ENCODE measurements at regions not wholly inside any gene's neighbourhood (a gene's known extent, or its start where the extent isn't known, plus 50 kb on each side); places are given as distances from the start of the nearest gene placed in this dataset.
A peak's percentile ranks its signal among the peaks of the same experiment; 100 is the strongest.

GRCh38 chrX:131595120-131595519 lies 51.2 kb downstream of the OR13H1 start:
- Histone ChIP-seq H3K4me1 (no peaks in the 10 kb centered on the region), H3K4me3 (no peak overlapping the region), H3K36me3 (replicated peaks) (no peaks in the 10 kb centered on the region), H3K27me3 (ENCODE audit: low read depth) (peaks cover 5% of the 10 kb centered on the region; the same call in 1 of the 2 replicates), H3K9me3 (no peaks in the 10 kb centered on the region)
- in situ Hi-C loops (cut with MboI; ENCODE audit: low sequenced_read_pairs) = no loop called here
- no peak for DNase-seq (ENCODE audit: low spot score in 2 of 2)

DNA sequence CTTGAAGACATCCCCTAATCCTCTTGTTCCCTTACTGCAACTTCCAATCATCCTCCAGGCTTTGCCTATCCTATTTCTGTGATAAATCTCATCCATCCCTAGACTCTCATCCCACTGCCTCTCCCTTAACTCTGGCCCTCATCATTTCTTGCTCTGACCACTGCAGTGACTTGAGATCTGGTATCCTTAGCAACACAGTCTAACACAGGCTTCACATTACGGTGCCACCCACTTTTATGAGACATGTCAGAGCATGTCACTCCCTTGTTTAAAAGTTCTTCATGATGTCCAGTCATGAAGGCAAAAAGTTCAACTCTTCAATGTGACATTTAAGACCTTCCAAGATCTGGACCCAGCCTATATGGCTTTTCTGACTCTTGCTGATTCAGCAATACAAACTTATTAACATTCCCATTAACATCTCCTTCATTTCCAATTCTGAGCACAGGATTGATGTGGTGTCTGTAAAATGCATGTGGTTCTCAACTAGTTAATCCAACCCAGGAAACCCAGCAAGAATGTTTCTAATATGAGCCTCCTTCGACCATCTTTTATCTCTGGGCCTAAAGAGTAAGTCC lies 64.0 kb downstream of the OR13H1 start:
- Histone ChIP-seq H3K27me3 (ENCODE audit: low read depth) (peaks cover 3% of the 10 kb centered on the region), H3K4me1 (no peaks in the 10 kb centered on the region; the same call in 1 of the 2 replicates), H3K4me3 (no peak overlapping the region), H3K9me3 (no peaks in the 10 kb centered on the region), H3K36me3 (replicated peaks) (no peaks in the 10 kb centered on the region)
- DNase-seq (ENCODE audit: low spot score in 2 of 2) = no peak
- in situ Hi-C loops (cut with MboI; ENCODE audit: low sequenced_read_pairs) = no loop called here

DNA sequence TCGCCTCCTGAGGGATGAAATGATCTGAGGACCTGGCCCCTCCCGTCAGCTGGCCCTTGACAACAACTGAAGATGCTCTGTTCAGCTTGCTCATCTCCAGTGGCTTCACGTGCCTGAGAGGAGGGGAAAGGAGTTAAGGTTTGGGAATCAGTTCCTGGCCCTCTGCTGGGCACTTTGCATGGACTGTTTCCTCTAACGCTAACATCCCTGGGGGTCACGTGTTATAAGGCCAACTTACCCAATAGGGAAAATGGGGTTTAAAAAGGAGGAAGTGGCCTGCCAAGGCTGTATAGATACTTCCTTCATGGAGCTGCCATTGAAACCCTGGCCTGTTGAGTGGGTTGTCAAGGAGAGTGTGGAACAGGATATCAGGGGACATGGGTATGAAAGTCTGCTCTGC lies 65.6 kb downstream of the OR13H1 start:
- in situ Hi-C loops (cut with MboI; ENCODE audit: low sequenced_read_pairs) = no loop called here

DNA sequence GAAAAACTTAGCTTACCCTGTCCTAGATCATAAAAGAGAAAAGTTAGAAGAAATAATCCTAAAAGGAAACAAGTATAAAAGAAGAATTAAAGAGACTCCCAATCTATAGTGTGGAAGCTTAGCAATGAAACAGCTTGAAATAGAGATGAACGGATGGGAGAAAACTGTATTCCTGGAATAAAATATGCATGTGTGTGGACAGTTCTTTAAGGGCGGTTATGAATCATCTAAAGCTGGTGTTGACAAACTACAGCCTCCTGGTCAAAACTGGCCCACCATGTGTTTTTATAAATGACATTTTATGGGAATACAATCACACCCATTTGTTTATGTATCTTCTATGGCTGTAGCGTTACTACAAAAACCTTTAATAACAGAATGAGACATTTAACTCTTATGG lies 69.4 kb downstream of the OR13H1 start:
- Histone ChIP-seq H3K4me3 (no peak overlapping the region), H3K9me3 (no peaks in the 10 kb centered on the region), H3K4me1 (no peaks in the 10 kb centered on the region; the same call in 1 of the 2 replicates), H3K36me3 (replicated peaks) (no peaks in the 10 kb centered on the region), H3K27me3 (ENCODE audit: low read depth) (peaks cover 3% of the 10 kb centered on the region)
- DNase-seq (ENCODE audit: low spot score in 2 of 2) = no peak
- in situ Hi-C loops (cut with MboI; ENCODE audit: low sequenced_read_pairs) = no loop called here

More for the DNA sequence above, 65.6 kb downstream of the OR13H1 start:
- Histone ChIP-seq H3K4me3 (no peak overlapping the region), H3K36me3 (replicated peaks) (no peaks in the 10 kb centered on the region), H3K27me3 (ENCODE audit: low read depth) (peaks cover 3% of the 10 kb centered on the region), H3K4me1 (no peaks in the 10 kb centered on the region; the same call in 1 of the 2 replicates), H3K9me3 (no peaks in the 10 kb centered on the region)
- DNase-seq (ENCODE audit: low spot score in 2 of 2) = no peak

- no peaks in the 10 kb centered on the region; the same call in 1 of the 2 replicates for H3K4me1 ChIP-seq
- DNase-seq (ENCODE audit: low spot score in 2 of 2) = no peak
- H3K4me3 ChIP-seq = no peak overlapping the region
- no peaks in the 10 kb centered on the region for H3K36me3 ChIP-seq (replicated peaks)
- peaks cover 3% of the 10 kb centered on the region for H3K27me3 ChIP-seq (ENCODE audit: low read depth)
- in situ Hi-C loops (cut with MboI; ENCODE audit: low sequenced_read_pairs) = no loop called here
- H3K9me3 ChIP-seq = no peaks in the 10 kb centered on the region
Observed at GRCh38 chrX:131614241-131614640, 70.4 kb downstream of the OR13H1 start.

DNA sequence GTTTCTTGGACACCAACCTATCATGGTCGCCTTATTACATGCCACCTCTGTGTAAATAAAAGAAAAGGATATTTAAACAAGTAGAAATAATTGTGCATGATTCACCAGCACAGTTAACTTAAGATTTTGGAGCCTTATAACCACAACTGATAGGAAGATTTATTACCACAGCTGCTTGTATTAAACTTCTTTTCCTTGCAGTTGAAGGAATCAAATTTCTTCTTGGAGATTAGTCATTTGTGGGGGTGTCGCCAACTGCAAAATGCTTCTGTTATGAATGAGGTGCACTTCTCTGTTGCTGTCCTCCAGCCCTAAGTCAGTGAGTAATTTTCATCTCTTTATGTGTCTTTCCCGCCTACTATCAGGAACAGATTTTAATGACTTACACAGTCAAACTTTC lies 73.3 kb downstream of the OR13H1 start:
- DNase-seq (ENCODE audit: low spot score in 2 of 2) = no peak

GRCh38 chrX:131621650-131622049 lies 77.8 kb downstream of the OR13H1 start:
- Histone ChIP-seq H3K36me3 (replicated peaks) (no peaks in the 10 kb centered on the region), H3K4me1 (no peaks in the 10 kb centered on the region), H3K9me3 (no peaks in the 10 kb centered on the region), H3K27me3 (ENCODE audit: low read depth) (peaks cover 21% of the 10 kb centered on the region), H3K4me3 (no peak overlapping the region)
- in situ Hi-C loops (cut with MboI; ENCODE audit: low sequenced_read_pairs) = no loop called here
- no peak for DNase-seq (ENCODE audit: low spot score in 2 of 2)

More for the DNA sequence above, 73.3 kb downstream of the OR13H1 start:
- Histone ChIP-seq H3K9me3 (no peaks in the 10 kb centered on the region), H3K4me1 (no peaks in the 10 kb centered on the region), H3K36me3 (replicated peaks) (no peaks in the 10 kb centered on the region), H3K27me3 (ENCODE audit: low read depth) (no peaks in the 10 kb centered on the region; the same call in none of the 2 replicates), H3K4me3 (no peak overlapping the region)
- in situ Hi-C loops (cut with MboI; ENCODE audit: low sequenced_read_pairs) = no loop called here

- no peak for DNase-seq (ENCODE audit: low spot score in 2 of 2)
- Histone ChIP-seq H3K4me3 (no peak overlapping the region), H3K27me3 (ENCODE audit: low read depth) (peaks cover 35% of the 10 kb centered on the region), H3K9me3 (no peaks in the 10 kb centered on the region), H3K36me3 (replicated peaks) (no peaks in the 10 kb centered on the region), H3K4me1 (no peaks in the 10 kb centered on the region)
- in situ Hi-C loops (cut with MboI; ENCODE audit: low sequenced_read_pairs) = loop anchor here (25.0 kb wide), 1 partner anchor 414 kb away; no protein-coding TSS in a partner anchor
Observed at GRCh38 chrX:131626681-131627296, 82.9 kb downstream of the OR13H1 start.

DNA sequence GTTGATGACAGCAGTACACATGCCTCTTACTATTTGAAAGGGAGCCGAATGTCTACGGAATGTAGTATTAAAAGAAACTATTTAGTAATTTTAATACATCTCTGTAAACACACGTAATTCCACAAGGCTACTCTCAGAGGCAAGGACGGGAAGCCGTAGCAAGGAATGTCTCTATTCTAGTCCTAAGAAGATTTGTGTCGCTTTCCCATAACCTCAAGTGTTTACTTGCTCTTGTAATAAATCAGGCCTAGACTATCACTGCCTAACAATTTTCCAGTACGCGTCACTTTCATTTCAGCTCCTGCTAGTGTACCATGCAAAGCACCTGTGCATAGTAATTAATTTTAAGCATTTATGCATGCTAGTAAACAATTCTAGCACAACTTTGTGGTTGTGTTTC lies 86.7 kb downstream of the OR13H1 start:
- Histone ChIP-seq H3K9me3 (no peaks in the 10 kb centered on the region), H3K4me1 (no peaks in the 10 kb centered on the region), H3K4me3 (no peak overlapping the region), H3K27me3 (ENCODE audit: low read depth) (peaks cover 14% of the 10 kb centered on the region), H3K36me3 (replicated peaks) (no peaks in the 10 kb centered on the region)
- DNase-seq (ENCODE audit: low spot score in 2 of 2) = no peak
- in situ Hi-C loops (cut with MboI; ENCODE audit: low sequenced_read_pairs) = loop anchor here (25.0 kb wide), 1 partner anchor 418 kb away; no protein-coding TSS in a partner anchor

- in situ Hi-C loops (cut with MboI; ENCODE audit: low sequenced_read_pairs) = loop anchor here (25.0 kb wide), 1 partner anchor 421 kb away; no protein-coding TSS in a partner anchor
- H3K4me1 ChIP-seq = no peaks in the 10 kb centered on the region
- peak; percentile 63 to 81 for DNase-seq (ENCODE audit: low spot score in 2 of 2)
- H3K9me3 ChIP-seq = no peaks in the 10 kb centered on the region
- peaks cover 2% of the 10 kb centered on the region; the same call in 1 of the 2 replicates for H3K27me3 ChIP-seq (ENCODE audit: low read depth)
- H3K36me3 ChIP-seq (replicated peaks) = no peaks in the 10 kb centered on the region
- H3K4me3 ChIP-seq = no peak overlapping the region
Observed at GRCh38 chrX:131633285-131633917, 89.5 kb downstream of the OR13H1 start.

DNA sequence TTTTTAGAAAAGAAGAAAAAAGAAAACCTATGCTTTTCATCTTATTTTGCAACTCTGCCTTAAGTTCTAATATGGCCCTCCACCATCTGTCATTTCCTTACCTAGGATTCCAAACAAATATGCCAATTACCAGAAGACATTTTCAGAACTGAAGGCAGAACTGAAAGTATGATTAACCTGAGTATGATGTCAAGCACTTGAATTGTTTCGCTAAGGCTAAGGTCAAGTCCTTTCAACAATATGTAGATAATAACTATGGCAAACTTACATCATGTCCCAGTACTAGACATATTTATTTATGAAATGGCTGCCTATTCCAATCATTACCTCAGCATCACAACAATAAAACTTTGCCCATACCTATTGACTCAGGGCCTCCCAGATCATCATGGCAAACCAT lies 91.0 kb downstream of the OR13H1 start:
- no peak for DNase-seq (ENCODE audit: low spot score in 2 of 2)
- no peaks in the 10 kb centered on the region for H3K9me3 ChIP-seq
- no peak overlapping the region for H3K4me3 ChIP-seq
- no peaks in the 10 kb centered on the region for H3K36me3 ChIP-seq (replicated peaks)
- H3K4me1 ChIP-seq = no peaks in the 10 kb centered on the region
- in situ Hi-C loops (cut with MboI; ENCODE audit: low sequenced_read_pairs) = loop anchor here (25.0 kb wide), 1 partner anchor 423 kb away; no protein-coding TSS in a partner anchor
- peaks cover 2% of the 10 kb centered on the region; the same call in 1 of the 2 replicates for H3K27me3 ChIP-seq (ENCODE audit: low read depth)

DNA sequence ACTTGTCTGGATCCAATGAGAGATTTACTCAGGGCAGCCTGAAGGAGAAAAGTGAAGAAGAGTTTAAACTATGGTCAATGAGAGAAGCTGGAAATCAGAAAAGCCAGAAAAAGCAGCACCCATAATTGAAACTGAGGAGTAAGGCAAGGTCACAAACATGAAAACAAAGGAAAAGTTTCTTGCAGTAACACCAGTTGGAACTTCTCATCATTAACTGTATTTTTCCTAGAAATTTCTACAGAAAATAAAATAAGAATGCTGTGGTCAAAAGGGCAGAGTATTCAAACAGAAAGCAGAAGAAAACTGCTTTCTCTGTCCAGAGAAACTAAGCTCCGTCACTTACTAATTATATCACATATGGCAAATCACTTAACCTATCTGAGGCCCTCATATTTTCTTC lies 102.2 kb downstream of the OR13H1 start:
- Histone ChIP-seq H3K27me3 (ENCODE audit: low read depth) (peaks cover 4% of the 10 kb centered on the region; the same call in 1 of the 2 replicates), H3K36me3 (replicated peaks) (no peaks in the 10 kb centered on the region), H3K9me3 (no peaks in the 10 kb centered on the region), H3K4me1 (no peaks in the 10 kb centered on the region), H3K4me3 (no peak overlapping the region)
- no peak for DNase-seq (ENCODE audit: low spot score in 2 of 2)
- in situ Hi-C loops (cut with MboI; ENCODE audit: low sequenced_read_pairs) = loop anchor here (25.0 kb wide), 1 partner anchor 434 kb away; no protein-coding TSS in a partner anchor

- DNase-seq (ENCODE audit: low spot score in 2 of 2) = no peak
Observed at GRCh38 chrX:131649741-131650140, 105.9 kb downstream of the OR13H1 start.

More at GRCh38 chrX:131649741-131650140, 105.9 kb downstream of the OR13H1 start:
- in situ Hi-C loops (cut with MboI; ENCODE audit: low sequenced_read_pairs) = loop anchor here (25.0 kb wide), 1 partner anchor 437 kb away; no protein-coding TSS in a partner anchor
- H3K4me1 ChIP-seq = no peaks in the 10 kb centered on the region
- H3K9me3 ChIP-seq = no peaks in the 10 kb centered on the region
- H3K4me3 ChIP-seq = no peak overlapping the region
- no peaks in the 10 kb centered on the region for H3K36me3 ChIP-seq (replicated peaks)
- peaks cover 7% of the 10 kb centered on the region for H3K27me3 ChIP-seq (ENCODE audit: low read depth)

Data from HAP-1 (cell line).